Suprapubic skin (tissue), 4 donors: ENCODE measurements at regions not wholly inside any gene's neighbourhood (a gene's known extent, or its start where the extent isn't known, plus 50 kb on each side); places are given as distances from the start of the nearest gene placed in this dataset.

Source experiments
- CTCF ChIP-seq, 2 donors: fragments of 200-600 bp in 1 of 2; fragments of 450-650 bp in 1 of 2; sonication (generic) in 1 of 2; IDR thresholded peaks; one replicate each; pipeline ENCODE4 v1.5.1; 2016 to 2019; ENCODE audit warnings: antibody characterized with exemption in 2 of 2, mild to moderate bottlenecking in 1 of 2, moderate library complexity in 1 of 2
- EP300 ChIP-seq: sonication (generic); formaldehyde crosslinking; IDR thresholded peaks from one replicate; pipeline ENCODE4 v1.6.1; 2017; ENCODE audit warnings: antibody characterized with exemption
- POLR2A ChIP-seq, 2 donors: fragments of 450-650 bp; IDR thresholded peaks; one replicate each; pipeline ENCODE4 v1.6.1; 2017; ENCODE audit warnings: antibody characterized with exemption in 2 of 2, mild to moderate bottlenecking in 2 of 2, moderate library complexity in 2 of 2
- POLR2AphosphoS5 ChIP-seq, 3 donors: sonication (generic); formaldehyde crosslinking; IDR thresholded peaks; one replicate each; pipeline ENCODE4 v1.6.1; 2017; ENCODE audit warnings: antibody characterized with exemption in 3 of 3

DNA sequence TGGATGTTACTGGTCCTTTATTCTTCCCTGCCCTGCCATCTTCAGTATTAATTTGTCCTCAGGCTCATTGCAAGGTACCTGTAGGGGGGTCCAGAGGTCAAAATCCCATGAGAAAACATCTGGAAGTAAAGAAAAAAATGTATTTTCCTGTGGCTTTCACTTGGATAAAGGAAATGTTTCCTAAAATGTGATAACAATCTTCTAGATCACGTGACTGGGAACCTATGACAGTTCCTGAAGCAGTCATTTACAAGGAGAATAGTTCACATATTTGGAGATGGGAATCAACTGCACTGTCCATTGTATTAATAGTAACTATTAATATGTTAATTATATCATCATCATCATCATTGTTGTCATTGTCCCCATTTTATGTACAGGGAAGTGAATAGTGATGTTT lies 915.1 kb upstream of the EEF2KMT start:
- TF ChIP-seq CTCF (IDR thresholded peaks at IDR 0.05) = no peak
- no peak for TF ChIP-seq EP300
- no peak for TF ChIP-seq POLR2A (IDR thresholded peaks at IDR 0.05)
- TF ChIP-seq POLR2AphosphoS5 (IDR thresholded peaks at IDR 0.05) = no peak
